Erythroblast (primary cell): ENCODE measurements at regions not wholly inside any gene's neighbourhood (a gene's known extent, or its start where the extent isn't known, plus 50 kb on each side); places are given as distances from the start of the nearest gene placed in this dataset.

Source experiments
- GATA1 ChIP-seq: IDR thresholded peaks from 2 replicates; pipeline ENCODE4 v1.6.1; 2011; ENCODE audit warnings: low read depth, mild to moderate bottlenecking, control low read depth, low read length, moderate library complexity
- POLR2A ChIP-seq: IDR thresholded peaks from 2 replicates; pipeline ENCODE4 v1.6.1; 2011; ENCODE audit warnings: mild to moderate bottlenecking, low read length

DNA sequence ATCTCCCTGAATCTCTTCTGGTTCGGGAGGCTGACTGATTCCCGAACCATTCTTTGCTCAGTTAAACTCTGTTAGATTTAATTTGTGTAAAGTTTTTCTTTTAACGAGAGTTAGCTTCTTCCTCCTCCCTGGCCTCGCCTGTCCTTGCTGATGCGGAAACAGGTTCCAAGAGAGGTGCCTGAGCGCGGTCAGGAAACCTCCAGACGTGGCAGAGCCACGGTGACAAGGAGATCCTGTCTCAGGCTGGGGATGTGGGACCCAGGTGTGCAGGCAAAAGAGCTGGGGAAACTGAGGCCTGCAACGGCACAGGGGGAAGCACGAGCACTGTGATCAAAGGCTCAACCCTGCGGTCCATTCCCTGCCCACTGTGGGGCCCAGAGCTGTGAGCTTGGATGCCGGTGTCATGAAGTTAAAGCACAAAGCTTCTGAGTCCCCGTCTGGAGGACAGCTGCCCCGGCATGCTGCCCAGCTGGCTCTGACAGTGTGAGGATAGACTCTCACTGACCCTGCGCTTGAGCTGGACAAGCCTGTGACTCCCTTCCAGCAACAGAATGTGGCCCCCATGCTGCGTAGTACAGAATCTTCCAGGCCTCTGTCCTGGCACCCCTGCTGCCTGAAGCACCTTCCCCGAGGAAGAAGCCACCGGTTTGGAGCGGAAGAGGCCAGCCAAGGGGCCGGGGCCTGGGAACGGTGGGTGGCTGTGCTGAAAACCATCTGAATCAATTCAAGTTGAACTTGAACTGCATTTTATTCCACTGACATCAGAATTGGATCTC is 960.6 kb downstream of the BRD1 start:
- TF ChIP-seq POLR2A, result no peak
- no peak for TF ChIP-seq GATA1
